ENCODE measurements at regions not wholly inside any gene's neighbourhood (a gene's known extent, or its start where the extent isn't known, plus 50 kb on each side); places are given as distances from the start of the nearest gene placed in this dataset.

GRCh38 chr2:216318521-216318874, 53.8 kb downstream of the MARCHF4 start:
- DNase-seq (ENCODE audit: low read depth, low spot score) (peak; percentile 22), FAIRE-seq (no peak)
- Histone ChIP-seq H3K4me1 (ENCODE audit: control insufficient read depth, extremely low read depth, insufficient read depth, low read length) (peaks cover 23% of the 10 kb centered on the region), H3K9ac (replicated peaks; ENCODE audit: extremely low read depth, insufficient read depth, low read length) (no peak overlapping the region), H3K36me3 (ENCODE audit: control insufficient read depth in 2 of 2, extremely low read depth in 1 of 2, insufficient read depth in 2 of 2, low read length in 2 of 2) (no peaks in the 10 kb centered on the region), H3K9me3 (replicated peaks; ENCODE audit: control insufficient read depth, insufficient read depth, low read length) (no peaks in the 10 kb centered on the region), H3K79me2 (ENCODE audit: control insufficient read depth, insufficient read depth, low read length) (no peaks in the 10 kb centered on the region), H3K27me3 (ENCODE audit: control insufficient read depth in 2 of 2, insufficient read depth in 2 of 2, low read length in 2 of 2) (no peaks in the 10 kb centered on the region), H3K4me2 (ENCODE audit: insufficient read depth, low read length) (no peak overlapping the region), H3K27ac (ENCODE audit: insufficient read depth, low read depth, low read length) (no peak overlapping the region), H3K9me1 (replicated peaks; ENCODE audit: control insufficient read depth, extremely low read depth, insufficient read depth, low read length) (no peaks in the 10 kb centered on the region), H2AFZ (ENCODE audit: low read depth, low read length) (no peak overlapping the region), H3K4me3 (replicated peaks in 1 of 3; ENCODE audit: insufficient read depth in 1 of 3, low read depth in 1 of 3, low read length in 3 of 3) (no peak overlapping the region), H4K20me1 (replicated peaks; ENCODE audit: control insufficient read depth, extremely low read depth, insufficient read depth, low read length) (no peaks in the 10 kb centered on the region)
- TF ChIP-seq MYC (IDR thresholded peaks at IDR 0.05; ENCODE audit: low read depth, low read length) (no peak), FOS (IDR thresholded peaks at IDR 0.05; ENCODE audit: borderline replicate concordance, insufficient read depth, low read length) (no peak), EZH2 (IDR thresholded peaks at IDR 0.05; ENCODE audit: borderline replicate concordance, low read depth, low read length, severe bottlenecking) (no peak), POLR2AphosphoS5 (IDR thresholded peaks at IDR 0.05; ENCODE audit: insufficient read depth, low read depth, low read length) (no peak), MAX (IDR thresholded peaks at IDR 0.05; ENCODE audit: insufficient read depth, insufficient read length) (no peak), GATA2 (IDR thresholded peaks at IDR 0.05; ENCODE audit: insufficient read depth, insufficient read length, low read depth, low read length) (no peak), JUN (IDR thresholded peaks at IDR 0.05; ENCODE audit: borderline replicate concordance, insufficient read depth, insufficient read length, low read depth) (no peak), CTCF (IDR thresholded peaks at IDR 0.05; ENCODE audit: extremely low read depth in 1 of 2, insufficient read depth in 1 of 2, low read depth in 1 of 2, low read length in 2 of 2) (no peak), POLR2A (IDR thresholded peaks at IDR 0.05; ENCODE audit: low read depth, low read length) (no peak)
- dilution Hi-C loops (cut with MboI; ENCODE audit: extremely low pct_ligation_motif_present, low sequenced_read_pairs) = no loop called here
- BruUV-seq (replicated peaks) = no TSS peak
- ChIA-PET CTCF (interaction anchor here (2.6 kb wide), 1 partner anchor 10 kb away, joined by 8 read pairs; no protein-coding TSS in a partner anchor), POLR2A (no interaction called here)
- intact Hi-C loops (cut with micrococcal nuclease) = loop anchor here (10.0 kb wide), 1 partner anchor 176 kb away; the partner anchor contains the start of gene RPL37A
